ENCODE measurements at regions not wholly inside any gene's neighbourhood (a gene's known extent, or its start where the extent isn't known, plus 50 kb on each side); places are given as distances from the start of the nearest gene placed in this dataset.

- TF ChIP-seq TCF4 (CRISPR knock-in tag; IDR thresholded peaks at IDR 0.05; ENCODE audit: borderline replicate concordance): no peak
- no peak for TF ChIP-seq RARB (CRISPR knock-in tag; IDR thresholded peaks at IDR 0.05)
- no peak for TF ChIP-seq CREB5 (CRISPR knock-in tag; IDR thresholded peaks at IDR 0.05; ENCODE audit: low read depth)
Observed at GRCh38 chr2:38190542-38191218, 114.7 kb upstream of the CYP1B1 start.

Measured in SK-N-SH treated with all-trans-retinoic acid at 6 μM for 48 hours (cell line).